GM12891 (cell line): ENCODE measurements at regions not wholly inside any gene's neighbourhood (a gene's known extent, or its start where the extent isn't known, plus 50 kb on each side); places are given as distances from the start of the nearest gene placed in this dataset.
A peak's percentile ranks its signal among the peaks of the same experiment; 100 is the strongest.

ENCODE experiments used
- DNase-seq: peaks from one replicate; pipeline ENCODE4 v3.0.0; 2011; ENCODE audit warnings: low spot score; ENCODE audit not compliant: insufficient read length
- FAIRE-seq: peaks from 2 replicates; lab custom pipeline; 2011; peaks lifted over from hg19 to GRCh38; lab: Jason Lieb, UNC
- PAX5 ChIP-seq: IDR thresholded peaks from 2 replicates; pipeline ENCODE4 v1.6.1; 2011; ENCODE audit warnings: low read length, moderate library complexity, mild to moderate bottlenecking; ENCODE audit not compliant: insufficient read depth, severe bottlenecking
- POLR2A ChIP-seq: IDR thresholded peaks from 2 replicates; pipeline ENCODE4 v1.6.1; 2011; ENCODE audit warnings: low read depth, low read length, control low read depth
- POLR2AphosphoS5 ChIP-seq: IDR thresholded peaks from 2 replicates; pipeline ENCODE4 v1.6.1; 2011; ENCODE audit warnings: low read depth, low read length, control low read depth
- POU2F2 ChIP-seq: IDR thresholded peaks from 2 replicates; pipeline ENCODE4 v1.6.1; 2011; ENCODE audit warnings: low read depth, mild to moderate bottlenecking, control low read depth, low read length, moderate library complexity
- SPI1 ChIP-seq: IDR thresholded peaks from 2 replicates; pipeline ENCODE4 v1.6.1; 2011; ENCODE audit warnings: low read depth, low read length, control low read depth
- TAF1 ChIP-seq: IDR thresholded peaks from 2 replicates; pipeline ENCODE4 v1.6.1; 2011; ENCODE audit warnings: low read depth, low read length, control low read depth

DNA sequence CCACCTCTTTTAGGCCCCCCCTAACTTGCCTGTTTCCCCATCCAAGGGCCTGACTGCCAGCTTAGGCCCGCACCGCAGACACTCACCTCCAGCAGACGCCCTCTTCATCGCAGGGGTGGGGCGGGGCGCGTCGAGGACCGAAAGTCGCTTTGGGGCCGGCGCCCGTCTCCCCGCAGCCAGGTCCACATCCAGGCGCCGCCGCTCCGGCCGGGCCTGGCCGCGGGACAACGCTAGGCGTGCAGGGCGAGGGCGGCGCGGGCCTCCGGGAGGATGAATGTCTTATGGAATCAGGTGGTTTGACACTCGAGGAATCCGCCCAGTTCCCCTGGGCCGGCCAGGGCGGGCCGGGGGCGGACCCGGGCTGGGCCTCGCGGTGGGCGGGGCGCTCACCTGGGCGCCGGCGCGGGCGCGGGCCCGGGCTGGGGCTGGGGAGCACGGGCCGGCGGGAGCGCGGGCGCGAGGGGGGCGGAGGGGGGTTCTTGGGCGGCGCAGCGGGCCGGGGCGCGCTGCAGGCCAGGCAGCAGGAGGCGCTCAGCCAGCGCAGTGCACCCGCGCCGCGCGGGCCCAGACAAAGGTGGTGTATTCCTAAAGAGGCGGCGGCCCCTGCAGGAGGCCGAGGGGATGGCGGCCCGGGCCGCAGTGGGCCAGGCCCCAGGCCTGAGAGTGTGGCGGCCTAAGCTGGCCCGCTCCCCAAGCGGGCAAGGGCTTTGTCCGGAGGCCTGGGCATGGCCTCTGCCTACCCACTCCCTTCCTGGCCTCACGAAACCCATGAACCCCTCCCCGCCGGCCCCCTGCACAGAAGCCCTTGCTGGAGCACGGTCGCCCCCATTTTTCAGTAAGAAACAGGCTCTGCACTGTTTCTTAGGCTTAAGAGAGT, 177.6 kb downstream of the IGLL1 start:
- no peak for TF ChIP-seq POLR2AphosphoS5
- no peak for TF ChIP-seq PAX5
- TF ChIP-seq POU2F2: no peak
- TF ChIP-seq POLR2A: no peak
- TF ChIP-seq TAF1: no peak
- no peak for TF ChIP-seq SPI1
- DNase-seq (peak; percentile 92), FAIRE-seq (peak; percentile 80)

DNA sequence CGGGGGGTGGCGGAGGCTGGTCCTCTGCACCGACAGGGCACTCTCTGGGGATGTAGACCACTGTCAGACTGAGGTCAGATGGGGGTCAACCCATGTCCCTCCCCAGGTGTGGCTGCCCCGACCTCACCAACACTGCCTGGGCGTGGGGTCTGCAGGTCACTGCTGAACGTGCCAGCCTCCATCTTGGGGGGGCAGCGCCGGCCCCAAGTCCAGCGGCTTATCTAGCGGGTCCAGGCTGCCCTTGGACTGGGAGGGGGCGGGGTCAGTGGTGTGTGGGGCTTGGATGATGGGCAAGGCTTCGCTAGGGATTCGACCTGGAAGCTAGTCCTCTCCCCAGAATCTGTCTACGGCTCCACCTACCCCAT, 178.2 kb downstream of the IGLL1 start:
- FAIRE-seq: no peak
- TF ChIP-seq PAX5 (no peak), POU2F2 (no peak), TAF1 (no peak), SPI1 (no peak), POLR2A (no peak), POLR2AphosphoS5 (no peak)
- no peak for DNase-seq

DNA sequence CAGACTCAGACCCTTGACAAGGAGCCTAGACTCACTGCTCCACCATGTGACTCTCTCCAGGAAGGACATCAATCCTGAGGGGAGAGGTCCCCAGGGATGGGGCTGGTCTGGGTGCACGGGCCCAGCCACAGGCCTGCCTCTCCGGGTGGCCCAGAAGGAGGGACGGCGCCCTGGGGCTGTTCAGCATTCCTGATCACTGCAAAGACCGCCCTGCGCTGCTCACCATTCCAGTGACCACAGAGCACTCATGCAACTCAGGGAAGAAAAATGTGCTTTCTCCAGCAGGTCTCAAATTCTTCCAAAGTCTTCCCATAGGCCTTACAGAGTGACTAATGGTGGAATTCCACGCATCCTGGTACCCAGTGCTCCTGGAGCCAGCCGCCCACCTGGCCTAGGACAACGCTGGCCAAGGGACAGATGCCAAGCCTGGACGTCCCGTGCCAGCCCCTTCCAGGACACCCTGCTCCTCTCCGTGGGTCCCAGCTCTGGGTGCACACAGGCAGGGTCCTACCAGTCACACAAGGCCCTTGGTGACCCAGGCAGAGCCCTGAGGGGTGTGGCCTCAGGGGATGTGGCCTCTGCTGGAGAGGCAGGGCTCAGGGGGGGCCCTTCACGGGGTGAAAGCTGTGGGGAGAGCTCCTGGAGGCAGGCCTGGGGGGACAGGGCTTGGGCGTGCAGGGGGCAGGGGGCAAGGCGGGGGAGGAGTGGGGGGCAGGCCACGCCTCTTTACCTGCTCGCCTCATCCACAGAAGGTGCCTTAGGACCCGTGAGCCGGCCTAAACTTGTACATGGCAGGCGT, 178.8 kb downstream of the IGLL1 start:
- DNase-seq (no peak), FAIRE-seq (no peak)
- TF ChIP-seq TAF1: no peak
- TF ChIP-seq PAX5: no peak
- no peak for TF ChIP-seq POLR2A
- TF ChIP-seq POLR2AphosphoS5: no peak
- no peak for TF ChIP-seq POU2F2
- no peak for TF ChIP-seq SPI1

DNA sequence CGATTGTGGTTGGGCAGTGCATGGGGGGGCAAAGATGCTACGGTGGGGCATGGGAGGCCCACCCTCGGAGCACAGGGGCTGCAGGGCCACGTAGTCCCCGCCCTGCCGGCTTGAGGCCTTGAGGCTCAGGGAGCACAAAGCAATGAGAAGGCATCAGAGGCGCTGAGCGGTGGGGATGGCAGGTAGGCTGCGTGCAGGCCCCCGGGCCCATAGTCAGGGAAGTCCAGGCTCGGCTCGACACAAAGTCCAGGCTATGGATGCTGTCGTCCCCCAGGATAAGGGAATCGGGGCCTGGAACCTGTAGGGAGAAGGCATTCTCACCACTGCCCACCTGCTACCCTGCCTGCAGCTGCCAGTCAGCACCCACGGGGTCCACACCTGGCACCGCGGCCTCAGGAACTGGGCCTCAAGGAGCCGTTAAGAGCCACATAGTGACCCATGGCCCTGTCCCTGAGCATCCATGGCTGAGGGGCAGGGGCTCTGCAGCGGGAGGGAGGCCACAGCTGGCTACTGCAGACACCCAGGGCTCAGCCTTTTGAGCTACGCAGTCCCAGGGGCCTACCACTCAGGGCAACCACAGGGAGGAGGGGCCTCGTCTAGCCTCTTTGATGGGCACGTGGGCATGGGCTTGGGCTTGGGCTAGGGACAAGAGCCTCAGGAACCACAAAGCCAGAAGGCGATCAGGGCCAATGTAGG, 179.7 kb downstream of the IGLL1 start:
- no peak for DNase-seq
- TF ChIP-seq POLR2AphosphoS5 (no peak), TAF1 (no peak), SPI1 (no peak), POU2F2 (no peak), POLR2A (no peak), PAX5 (no peak)
- no peak for FAIRE-seq

DNA sequence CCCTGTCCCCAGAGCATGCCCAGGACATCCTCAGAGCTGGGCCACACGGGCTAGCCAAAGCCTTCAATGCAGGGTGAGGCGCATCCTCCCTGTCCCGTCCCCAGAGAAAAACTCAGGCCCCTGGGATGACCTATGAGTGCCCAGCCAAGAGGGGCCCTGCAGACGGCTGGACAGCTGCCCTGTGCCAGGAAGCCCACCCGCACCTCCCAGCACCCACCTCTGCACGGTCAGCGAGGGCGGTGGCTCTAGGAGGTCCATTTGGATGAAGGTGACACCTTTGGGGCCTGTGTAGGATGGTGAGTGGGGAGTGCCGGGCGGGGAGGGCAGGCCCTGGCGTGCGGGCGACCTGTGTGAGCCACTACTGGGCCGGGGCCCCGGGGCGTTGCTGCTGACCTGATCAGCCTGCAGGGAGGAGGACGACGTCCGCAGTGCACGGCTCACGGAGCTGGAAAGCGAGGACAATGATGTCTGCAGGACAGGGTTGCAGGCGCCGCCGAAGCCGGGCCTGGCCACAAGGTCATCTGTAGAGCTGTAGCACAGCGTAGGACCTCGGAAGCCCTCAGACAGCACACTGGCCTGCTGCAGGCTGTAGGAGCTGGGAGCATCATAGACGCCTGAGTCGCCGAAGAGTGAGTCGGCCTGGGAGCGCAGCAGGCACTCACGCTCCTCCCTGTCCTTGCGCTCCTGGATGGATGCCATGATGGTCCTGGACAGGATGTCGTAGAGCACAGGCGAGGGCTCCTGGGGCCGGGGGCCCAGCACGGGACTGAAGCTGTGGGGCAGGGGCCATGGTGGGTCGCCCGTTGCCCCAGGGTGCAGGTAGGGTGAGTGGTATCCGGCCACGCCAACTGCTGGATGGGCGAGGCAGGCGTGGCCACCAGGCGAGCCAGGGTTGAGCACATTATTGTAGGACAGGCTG, 180.5 kb downstream of the IGLL1 start:
- DNase-seq: no peak
- TF ChIP-seq POU2F2 (no peak), POLR2AphosphoS5 (no peak), TAF1 (no peak), POLR2A (no peak), SPI1 (no peak), PAX5 (no peak)
- FAIRE-seq: no peak

DNA sequence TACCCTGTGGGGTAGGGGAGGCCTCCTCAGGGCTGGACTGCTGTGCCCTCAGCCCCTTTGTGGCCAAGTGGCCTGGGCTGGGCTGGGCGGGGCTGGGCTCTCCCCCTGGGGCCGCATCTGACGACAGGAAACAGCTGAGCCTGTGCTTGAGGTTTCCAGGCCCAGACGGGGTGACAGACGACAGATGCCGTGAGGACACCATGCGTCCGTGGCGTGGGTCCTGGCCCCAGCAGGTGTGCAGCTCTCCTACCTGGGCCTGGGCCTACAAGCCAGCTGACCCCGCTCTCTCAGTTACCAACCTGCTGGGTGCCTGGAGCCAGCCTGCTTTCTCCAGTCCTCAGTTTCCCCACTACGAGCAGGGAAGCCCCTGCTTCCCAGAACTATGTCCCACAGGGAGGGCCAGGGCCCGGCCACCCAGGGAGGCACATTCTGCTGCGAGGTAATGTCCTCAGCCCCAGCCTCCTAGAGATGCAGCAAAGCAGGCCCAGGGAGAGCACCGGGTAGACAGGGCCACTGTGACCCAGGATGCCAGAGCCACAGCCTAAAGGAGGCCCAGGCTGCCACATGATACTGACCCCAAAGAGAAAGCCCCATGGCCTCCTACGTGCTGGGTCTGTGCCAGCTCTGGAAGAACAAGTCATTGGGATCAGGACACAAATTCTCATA, 181.3 kb downstream of the IGLL1 start:
- no peak for TF ChIP-seq POU2F2
- TF ChIP-seq SPI1: no peak
- no peak for TF ChIP-seq TAF1
- no peak for TF ChIP-seq POLR2AphosphoS5
- no peak for TF ChIP-seq PAX5
- no peak for TF ChIP-seq POLR2A
- FAIRE-seq (no peak), DNase-seq (no peak)

DNA sequence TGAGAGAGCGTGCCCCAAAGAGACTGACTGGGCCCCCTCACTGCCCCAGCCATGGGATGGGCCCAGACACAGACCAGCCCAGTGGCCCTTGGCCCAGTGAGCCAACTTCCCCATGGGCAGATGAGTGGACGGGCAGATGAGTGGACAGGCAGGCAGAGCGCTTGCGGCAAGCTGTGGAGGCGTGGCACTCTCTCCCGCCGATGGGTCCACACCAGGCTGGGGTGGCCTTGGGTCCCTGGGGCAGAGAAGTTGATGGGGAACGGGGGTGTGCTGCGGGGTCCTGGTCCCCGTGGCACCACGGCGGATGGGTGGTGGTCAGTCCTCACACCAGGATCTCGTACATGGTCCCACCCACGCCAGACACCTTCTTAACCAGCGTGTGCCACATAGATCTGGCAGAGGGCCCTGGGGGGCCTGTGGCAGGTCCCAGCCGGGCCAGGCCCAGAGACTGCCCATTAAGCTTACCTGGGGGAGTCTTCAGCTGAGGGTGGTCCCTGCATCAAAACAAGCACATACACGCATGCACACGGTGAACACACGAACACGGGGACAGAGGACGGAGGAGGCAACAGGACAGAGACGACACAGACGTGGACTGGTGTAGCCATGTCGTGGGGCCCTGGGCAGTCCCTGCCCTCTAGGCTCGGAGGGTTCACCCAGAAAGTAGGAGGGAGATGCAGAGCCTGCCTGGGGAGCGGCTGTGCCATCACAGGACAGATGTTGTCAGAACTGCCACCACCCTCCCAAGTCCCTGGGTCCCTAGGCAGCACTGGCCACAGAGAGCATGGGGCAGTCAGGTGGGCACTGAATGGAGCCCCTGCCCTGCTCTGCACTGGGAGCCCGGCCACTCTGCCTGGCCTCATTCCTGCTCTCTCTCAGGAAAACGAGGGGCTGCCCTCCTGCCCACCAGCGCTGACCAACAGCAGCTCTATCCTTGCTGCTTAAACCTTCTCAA, 182.2 kb downstream of the IGLL1 start:
- DNase-seq (no peak), FAIRE-seq (no peak)
- TF ChIP-seq POU2F2: no peak
- TF ChIP-seq SPI1: no peak
- no peak for TF ChIP-seq TAF1
- no peak for TF ChIP-seq PAX5
- no peak for TF ChIP-seq POLR2AphosphoS5
- TF ChIP-seq POLR2A: no peak

DNA sequence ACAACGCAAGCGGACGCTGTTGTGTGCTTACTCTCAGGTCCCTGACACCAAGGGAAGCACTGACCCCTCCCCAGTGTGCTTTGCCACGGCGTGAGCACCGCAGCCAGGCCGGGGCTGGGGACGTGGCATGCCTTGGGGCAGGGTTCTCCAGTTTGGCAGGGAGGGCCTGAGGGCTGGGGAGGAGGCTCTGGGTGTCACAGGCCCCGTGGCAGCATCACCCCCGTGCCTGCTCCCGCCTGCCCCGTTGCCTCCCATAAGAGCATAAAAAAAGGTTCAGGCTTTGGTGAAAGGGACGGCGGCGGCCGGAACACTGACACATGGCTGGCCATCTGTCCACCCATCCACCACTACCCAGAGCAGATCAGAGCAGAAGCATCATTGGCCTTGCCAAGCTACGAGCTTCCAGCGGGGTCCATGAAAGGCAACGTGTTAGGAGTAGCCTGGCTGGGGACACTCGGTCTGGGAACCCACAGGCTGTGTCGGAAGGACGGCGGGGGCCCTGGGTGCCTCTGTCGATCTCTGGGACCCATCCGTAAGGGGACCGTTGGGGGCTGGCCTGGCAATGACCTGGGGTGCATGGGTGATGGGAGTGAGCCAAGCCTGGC, 183.0 kb downstream of the IGLL1 start:
- TF ChIP-seq POLR2A (no peak), SPI1 (no peak), PAX5 (no peak), TAF1 (no peak), POU2F2 (no peak), POLR2AphosphoS5 (no peak)
- no peak for FAIRE-seq
- no peak for DNase-seq
